ENCODE measurements at regions not wholly inside any gene's neighbourhood (a gene's known extent, or its start where the extent isn't known, plus 50 kb on each side); places are given as distances from the start of the nearest gene placed in this dataset.

DNA sequence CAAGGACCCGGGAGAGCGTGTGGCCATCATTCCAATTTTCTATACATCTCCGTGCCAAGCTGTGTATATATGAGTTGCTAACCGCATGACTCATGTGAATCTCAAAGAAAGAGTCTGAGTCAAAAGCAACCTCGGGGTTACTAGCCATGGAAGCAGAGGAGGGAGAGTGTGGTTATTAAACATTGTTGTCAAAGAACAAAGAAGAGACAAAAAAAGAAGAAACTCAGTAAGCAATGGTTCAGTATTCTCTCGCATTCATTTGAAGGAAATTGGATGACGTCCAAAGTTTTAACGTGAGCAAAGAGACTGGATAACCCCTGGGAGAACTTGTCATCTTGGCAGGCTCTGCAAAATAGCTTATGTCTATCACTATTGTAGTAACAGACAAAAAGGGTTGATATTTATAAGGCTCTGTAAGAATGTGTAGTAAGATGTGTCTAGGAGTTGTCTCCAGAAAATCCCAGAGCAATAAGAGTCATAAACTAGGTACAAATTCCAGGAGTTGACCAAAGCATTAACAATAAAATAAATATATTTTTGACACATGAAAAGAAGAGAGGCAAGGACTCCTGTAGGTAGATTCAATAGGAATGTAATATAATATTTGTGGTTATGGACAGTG is 52.8 kb upstream of the GRM7 start:
- TF ChIP-seq CTCF (IDR thresholded peaks at IDR 0.05) (no peak), POLR2A (IDR thresholded peaks at IDR 0.05) (no peak), EP300 (IDR thresholded peaks at IDR 0.05) (no peak)
